ENCODE measurements at regions not wholly inside any gene's neighbourhood (a gene's known extent, or its start where the extent isn't known, plus 50 kb on each side); places are given as distances from the start of the nearest gene placed in this dataset.
"Not testable (repeated sequence)": the region's sequence is repeated elsewhere in the genome, so short reads cannot be mapped to it uniquely, and the experiment has no call there.

GRCh38 chr4:49512641-49513545 is 526.8 kb downstream of the CWH43 start:
- H3K23ac ChIP-seq (ENCODE audit: insufficient read length); H3K4me3 ChIP-seq (ENCODE audit: extremely low read depth in 1 of 4, insufficient read depth in 2 of 4, low read depth in 3 of 4, low read length in 4 of 4); H3K14ac ChIP-seq (ENCODE audit: insufficient read length); H3K36me3 ChIP-seq (ENCODE audit: control insufficient read depth in 2 of 4, insufficient read depth in 4 of 4, low read length in 3 of 4); H3K79me1 ChIP-seq (ENCODE audit: low read depth, low read length); H4K5ac ChIP-seq (ENCODE audit: insufficient read length, low read depth, low read length); H3K23me2 ChIP-seq (ENCODE audit: low read depth, low read length); H2BK20ac ChIP-seq (ENCODE audit: low read length); H4K20me1 ChIP-seq (replicated peaks in 1 of 2; ENCODE audit: control insufficient read depth in 1 of 2, insufficient read depth in 2 of 2, low read length in 2 of 2); FAIRE-seq; H2BK12ac ChIP-seq (ENCODE audit: low read depth, low read length); H2BK120ac ChIP-seq (replicated peaks; ENCODE audit: low read depth, low read length); H3K4ac ChIP-seq (replicated peaks; ENCODE audit: insufficient read length, low read depth, low read length); H2BK5ac ChIP-seq (ENCODE audit: low read depth, low read length); H3K27ac ChIP-seq (ENCODE audit: low read depth, low read length); H3K4me1 ChIP-seq (replicated peaks in 1 of 4; ENCODE audit: control insufficient read depth in 3 of 4, insufficient read depth in 4 of 4, low read length in 3 of 4); H3K4me2 ChIP-seq (ENCODE audit: insufficient read depth in 1 of 2, low read depth in 2 of 2, low read length in 2 of 2); H3K9ac ChIP-seq (replicated peaks in 1 of 4; ENCODE audit: extremely low read depth in 1 of 4, low read depth in 3 of 4, low read length in 3 of 4); H2AFZ ChIP-seq (ENCODE audit: low read length); POLR2A ChIA-PET (ENCODE audit: partially characterized antibody); H2AK5ac ChIP-seq (ENCODE audit: low read depth, low read length); H3K56ac ChIP-seq (replicated peaks; ENCODE audit: insufficient read length, low read depth, low read length); H4K91ac ChIP-seq (replicated peaks; ENCODE audit: insufficient read length, low read length); CTCF ChIA-PET (ENCODE audit: partially characterized antibody); H3K18ac ChIP-seq (ENCODE audit: extremely low read depth, low read length); H2BK15ac ChIP-seq (ENCODE audit: low read length); H3K79me2 ChIP-seq (ENCODE audit: control insufficient read depth in 1 of 2, insufficient read depth in 2 of 2, low read length in 2 of 2); H4K8ac ChIP-seq (ENCODE audit: extremely low read depth, insufficient read depth, low read length); H3K27me3 ChIP-seq (replicated peaks in 1 of 4; ENCODE audit: control insufficient read depth in 3 of 4, extremely low read depth in 1 of 4, insufficient read depth in 3 of 4, low read length in 3 of 4): not testable (repeated sequence)
- peak in 1 of 2 experiments; percentile 60 for DNase-seq (ENCODE audit: low read depth in 1 of 2, low spot score in 2 of 2)
- H3K9me3 ChIP-seq (ENCODE audit: insufficient read depth in 2 of 2, low read depth in 1 of 2, low read length in 1 of 2) = peaks cover 47 to 71% of the 10 kb centered on the region in 2 experiments
- 91 to 100% methylated on average over 4 to 33 of the region's 33 CpGs for WGBS, 2 experiments (ENCODE audit: extremely low coverage in 1 of 2, insufficient coverage in 1 of 2, insufficient read length in 1 of 2, insufficient replicate concordance in 2 of 2, low coverage in 1 of 2, low lambda C conversion rate in 2 of 2, missing lambda C conversion rate in 1 of 2)

All from H1 (cell line).